HG03432 (cell line): ENCODE measurements at regions not wholly inside any gene's neighbourhood (a gene's known extent, or its start where the extent isn't known, plus 50 kb on each side); places are given as distances from the start of the nearest gene placed in this dataset.

ENCODE experiments used
- ATAC-seq: cut with Tn5 transposase; IDR thresholded peaks from one replicate; pipeline ENCODE4 v1.9.1; 2021; ENCODE audit warnings: mild to moderate bottlenecking, moderate library complexity; ENCODE audit not compliant: unreplicated experiment

- ATAC-seq: no peak
Observed at GRCh38 chr2:200751786-200752185, 59.9 kb upstream of the BZW1 start.

- ATAC-seq: no peak
Observed at GRCh38 chr2:200752332-200752731, 59.4 kb upstream of the BZW1 start.

GRCh38 chr2:200752835-200753234 is 58.9 kb upstream of the BZW1 start:
- ATAC-seq: no peak

GRCh38 chr2:200756618-200757321 is 54.9 kb upstream of the BZW1 start:
- ATAC-seq: peak; percentile 95

GRCh38 chr2:200757399-200757798 is 54.3 kb upstream of the BZW1 start:
- ATAC-seq: peak; percentile 25

- no peak for ATAC-seq
Observed at GRCh38 chr2:200758341-200758740, 53.4 kb upstream of the BZW1 start.

- no peak for ATAC-seq
Observed at GRCh38 chr2:200761266-200761665, 50.4 kb upstream of the BZW1 start.
